Fibroblast of lung (primary cell): ENCODE measurements at regions not wholly inside any gene's neighbourhood (a gene's known extent, or its start where the extent isn't known, plus 50 kb on each side); places are given as distances from the start of the nearest gene placed in this dataset.

Experiments used
- DNase-seq, 2 donors: peaks; one replicate each; pipeline versions ENCODE4 v3.0.0 to v3.0.0-alpha.2; 2010; ENCODE audit warnings: low read depth in 2 of 2
- H2AFZ ChIP-seq: 2 replicates; pipeline ENCODE4 v1.5.1; 2012; ENCODE audit warnings: low read length, control low read depth, inconsistent platforms
- H3K27ac ChIP-seq: 2 replicates; pipeline ENCODE4 v1.5.1; 2011; ENCODE audit warnings: low read length, control low read depth; ENCODE audit not compliant: insufficient read depth
- H3K27me3 ChIP-seq: 2 replicates; pipeline ENCODE4 v1.5.1; 2011; ENCODE audit warnings: mild to moderate bottlenecking, low read length; ENCODE audit not compliant: control insufficient read depth, insufficient read depth
- H3K36me3 ChIP-seq: 2 replicates; pipeline ENCODE4 v1.5.1; 2011; ENCODE audit warnings: low read length; ENCODE audit not compliant: control insufficient read depth, insufficient read depth
- H3K4me1 ChIP-seq: 2 replicates; pipeline ENCODE4 v1.5.1; 2011; ENCODE audit warnings: low read length; ENCODE audit not compliant: control insufficient read depth, insufficient read depth; ENCODE audit errors: extremely low read depth
- H3K4me2 ChIP-seq: 2 replicates; pipeline ENCODE4 v1.5.1; 2011; ENCODE audit warnings: low read length, control low read depth; ENCODE audit not compliant: insufficient read depth; ENCODE audit errors: extremely low read depth
- H3K4me3 ChIP-seq, 4 experiments: fragments of 200-600 bp in 1 of 4; sonication (generic) in 1 of 4; replicated peaks in 1 of 4; 2 replicates each; pipeline ENCODE4 v1.5.1; 2011 to 2016; ENCODE audit warnings: low read length in 4 of 4, low read depth in 3 of 4, mild to moderate bottlenecking in 3 of 4, control low read depth in 2 of 4, inconsistent platforms in 1 of 4, mixed read lengths in 1 of 4; ENCODE audit not compliant: insufficient read depth in 1 of 4; ENCODE audit errors: control extremely low read depth in 1 of 4
- H3K79me2 ChIP-seq: 2 replicates; pipeline ENCODE4 v1.5.1; 2012; ENCODE audit warnings: mild to moderate bottlenecking, low read length, inconsistent platforms; ENCODE audit not compliant: control insufficient read depth, insufficient read depth
- H3K9ac ChIP-seq: 2 replicates; pipeline ENCODE4 v1.5.1; 2011; ENCODE audit warnings: mild to moderate bottlenecking, low read length, control low read depth; ENCODE audit not compliant: insufficient read depth
- H3K9me3 ChIP-seq: 2 replicates; pipeline ENCODE4 v1.5.1; 2012; ENCODE audit warnings: low read depth, low read length; ENCODE audit not compliant: control insufficient read depth, insufficient read depth
- H4K20me1 ChIP-seq: 2 replicates; pipeline ENCODE4 v1.5.1; 2011; ENCODE audit warnings: low read length; ENCODE audit not compliant: control insufficient read depth, insufficient read depth; ENCODE audit errors: extremely low read depth
- CTCF ChIP-seq, 2 donors: IDR thresholded peaks in 1 of 2; conservative IDR thresholded peaks in 1 of 2; 1 replicate in 1 of 2; 2 replicates in 1 of 2; pipeline ENCODE4 v1.5.1; 2011 to 2012; ENCODE audit warnings: low read length in 2 of 2, control low read depth in 1 of 2, inconsistent platforms in 1 of 2, low read depth in 1 of 2, mild to moderate bottlenecking in 1 of 2
- EZH2 ChIP-seq: IDR thresholded peaks from 2 replicates; pipeline ENCODE4 v1.5.1; 2012; ENCODE audit warnings: low read length, control low read depth, mild to moderate bottlenecking; ENCODE audit errors: missing control alignments

- Histone ChIP-seq H3K36me3 (no peaks in the 10 kb centered on the region), H3K9me3 (no peaks in the 10 kb centered on the region), H3K4me3 (no peak overlapping the region), H3K4me2 (no peak overlapping the region), H4K20me1 (no peaks in the 10 kb centered on the region), H2AFZ (no peak overlapping the region), H3K9ac (no peak overlapping the region), H3K27ac (no peak overlapping the region), H3K27me3 (no peaks in the 10 kb centered on the region), H3K79me2 (no peaks in the 10 kb centered on the region), H3K4me1 (no peaks in the 10 kb centered on the region)
- TF ChIP-seq EZH2 (no peak), CTCF (conservative IDR thresholded peaks at IDR 0.05 in 1 of 2, IDR thresholded peaks at IDR 0.05 in 1 of 2; ENCODE audit: low read depth in 1 of 2, low read length in 2 of 2) (no peak)
- DNase-seq = no peak
These were observed 143.8 kb downstream of the ERMARD start for GRCh38 chr6:169895000-169895759.

GRCh38 chr6:169894377-169894960 is 143.0 kb downstream of the ERMARD start:
- DNase-seq = no peak
- Histone ChIP-seq H3K4me3 (no peak overlapping the region), H3K27ac (no peak overlapping the region), H3K36me3 (no peaks in the 10 kb centered on the region), H3K9ac (no peak overlapping the region), H3K4me1 (no peaks in the 10 kb centered on the region), H4K20me1 (no peaks in the 10 kb centered on the region), H2AFZ (no peak overlapping the region), H3K4me2 (no peak overlapping the region), H3K27me3 (no peaks in the 10 kb centered on the region), H3K9me3 (no peaks in the 10 kb centered on the region), H3K79me2 (no peaks in the 10 kb centered on the region)
- TF ChIP-seq CTCF (conservative IDR thresholded peaks at IDR 0.05 in 1 of 2, IDR thresholded peaks at IDR 0.05 in 1 of 2; ENCODE audit: low read depth in 1 of 2, low read length in 2 of 2) = no peak
- TF ChIP-seq EZH2 = no peak

- Histone ChIP-seq H3K27me3 (no peaks in the 10 kb centered on the region), H3K79me2 (no peaks in the 10 kb centered on the region), H3K4me3 (no peak overlapping the region), H3K9ac (no peak overlapping the region), H3K27ac (no peak overlapping the region), H4K20me1 (no peaks in the 10 kb centered on the region), H3K4me2 (no peak overlapping the region), H2AFZ (no peak overlapping the region), H3K4me1 (no peaks in the 10 kb centered on the region), H3K36me3 (no peaks in the 10 kb centered on the region), H3K9me3 (no peaks in the 10 kb centered on the region)
- no peak for TF ChIP-seq CTCF (conservative IDR thresholded peaks at IDR 0.05 in 1 of 2, IDR thresholded peaks at IDR 0.05 in 1 of 2; ENCODE audit: low read depth in 1 of 2, low read length in 2 of 2)
- no peak for TF ChIP-seq EZH2
- DNase-seq = no peak
These were observed 142.2 kb downstream of the ERMARD start for GRCh38 chr6:169893624-169894023.
